Fibroblast of pulmonary artery (primary cell): ENCODE measurements at regions not wholly inside any gene's neighbourhood (a gene's known extent, or its start where the extent isn't known, plus 50 kb on each side); places are given as distances from the start of the nearest gene placed in this dataset.
A peak's percentile ranks its signal among the peaks of the same experiment; 100 is the strongest.

Source experiments
- DNase-seq: peaks from one replicate; pipeline ENCODE4 v3.0.0-alpha.2; 2010; ENCODE audit warnings: low read depth
- H3K4me3 ChIP-seq: replicated peaks from 2 replicates; pipeline ENCODE4 v1.5.1; 2011; ENCODE audit warnings: low read depth, mild to moderate bottlenecking, control low read depth, low read length, moderate library complexity
- TF ChIP-seq, protein P1 (sequence below): IDR thresholded peaks from 2 replicates; pipeline ENCODE4 v1.5.1; 2011; ENCODE audit warnings: mild to moderate bottlenecking, control low read depth, low read length, inconsistent platforms; ENCODE audit errors: missing control alignments

DNA sequence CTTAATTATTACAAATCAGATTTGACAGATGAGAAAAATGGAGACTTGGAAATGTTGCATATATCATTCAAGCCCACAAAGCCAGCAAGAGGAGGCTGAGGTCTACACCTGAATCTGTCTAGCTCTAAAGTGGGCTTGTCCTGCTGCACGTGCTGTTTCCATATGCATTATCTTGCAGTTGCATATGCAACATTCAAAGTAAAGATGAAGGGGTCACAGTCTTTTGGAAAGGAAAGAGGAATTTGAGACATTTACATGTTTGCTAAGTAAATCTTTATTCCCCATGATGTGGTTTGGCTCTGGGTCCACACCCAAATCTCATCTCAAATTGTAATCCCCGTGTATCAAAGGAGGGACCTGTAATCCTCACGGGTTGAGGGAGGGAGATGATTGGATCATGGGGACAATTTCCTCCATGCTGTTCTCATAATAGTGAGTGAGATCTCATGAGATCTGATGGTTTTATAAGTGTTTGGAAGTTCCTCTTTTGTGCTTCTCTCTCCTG lies 98.3 kb downstream of the BACH1 start:
- DNase-seq, result no peak
- TF ChIP-seq, protein P1, sequence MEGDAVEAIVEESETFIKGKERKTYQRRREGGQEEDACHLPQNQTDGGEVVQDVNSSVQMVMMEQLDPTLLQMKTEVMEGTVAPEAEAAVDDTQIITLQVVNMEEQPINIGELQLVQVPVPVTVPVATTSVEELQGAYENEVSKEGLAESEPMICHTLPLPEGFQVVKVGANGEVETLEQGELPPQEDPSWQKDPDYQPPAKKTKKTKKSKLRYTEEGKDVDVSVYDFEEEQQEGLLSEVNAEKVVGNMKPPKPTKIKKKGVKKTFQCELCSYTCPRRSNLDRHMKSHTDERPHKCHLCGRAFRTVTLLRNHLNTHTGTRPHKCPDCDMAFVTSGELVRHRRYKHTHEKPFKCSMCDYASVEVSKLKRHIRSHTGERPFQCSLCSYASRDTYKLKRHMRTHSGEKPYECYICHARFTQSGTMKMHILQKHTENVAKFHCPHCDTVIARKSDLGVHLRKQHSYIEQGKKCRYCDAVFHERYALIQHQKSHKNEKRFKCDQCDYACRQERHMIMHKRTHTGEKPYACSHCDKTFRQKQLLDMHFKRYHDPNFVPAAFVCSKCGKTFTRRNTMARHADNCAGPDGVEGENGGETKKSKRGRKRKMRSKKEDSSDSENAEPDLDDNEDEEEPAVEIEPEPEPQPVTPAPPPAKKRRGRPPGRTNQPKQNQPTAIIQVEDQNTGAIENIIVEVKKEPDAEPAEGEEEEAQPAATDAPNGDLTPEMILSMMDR, result no peak
- H3K4me3 ChIP-seq, result no peak overlapping the region

DNA sequence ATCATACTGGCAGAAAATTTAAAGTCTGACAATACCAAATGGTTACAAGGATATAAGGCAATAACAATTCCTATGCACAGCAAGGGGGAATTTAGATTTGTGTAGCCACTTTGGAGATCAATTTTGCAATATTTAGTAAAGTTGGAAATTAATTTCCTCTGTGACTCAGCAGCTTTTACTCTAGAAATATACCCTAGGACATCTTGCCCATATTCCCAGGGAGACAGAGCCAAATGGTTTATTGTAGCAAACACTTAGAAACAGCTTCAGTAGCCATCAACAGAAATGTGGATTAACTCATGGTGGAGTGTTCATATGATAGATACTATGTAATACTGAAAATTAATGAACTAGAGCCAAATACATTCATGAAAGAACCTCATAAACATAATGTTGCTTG lies 104.6 kb downstream of the BACH1 start:
- DNase-seq, result peak; percentile 32
- TF ChIP-seq, protein P1, result no peak
- no peak overlapping the region for H3K4me3 ChIP-seq

DNA sequence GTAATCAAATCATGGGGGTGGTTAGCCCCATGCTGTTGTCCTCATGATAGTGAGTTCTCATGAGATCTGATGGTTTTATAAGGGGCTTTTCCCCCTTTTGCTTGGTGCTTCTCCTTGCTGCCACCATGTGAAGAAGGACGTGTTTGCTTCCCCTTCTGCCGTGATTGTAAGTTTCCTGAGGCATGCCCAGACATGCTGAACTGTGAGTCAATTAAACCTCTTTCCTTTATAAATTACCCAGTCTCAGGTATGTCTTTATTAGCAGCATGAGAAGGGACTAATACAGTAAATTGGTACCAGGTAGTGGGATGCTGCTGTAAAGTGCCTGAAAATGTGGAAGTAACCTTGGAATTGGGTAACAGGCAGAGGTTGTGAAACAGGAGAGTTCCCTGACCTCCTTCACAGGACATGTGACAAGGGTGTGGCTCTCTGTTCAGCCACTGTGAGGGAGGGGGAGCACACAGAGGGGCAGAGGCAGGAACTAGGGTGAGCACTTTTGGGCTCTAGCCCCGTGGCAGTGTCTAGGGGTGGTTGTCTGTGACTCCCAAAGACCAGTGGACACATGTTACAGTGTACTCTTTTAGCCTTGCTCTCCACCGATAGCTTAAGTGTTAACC lies 105.3 kb downstream of the BACH1 start:
- TF ChIP-seq, protein P1, result no peak
- DNase-seq, result no peak
- H3K4me3 ChIP-seq, result no peak overlapping the region

DNA sequence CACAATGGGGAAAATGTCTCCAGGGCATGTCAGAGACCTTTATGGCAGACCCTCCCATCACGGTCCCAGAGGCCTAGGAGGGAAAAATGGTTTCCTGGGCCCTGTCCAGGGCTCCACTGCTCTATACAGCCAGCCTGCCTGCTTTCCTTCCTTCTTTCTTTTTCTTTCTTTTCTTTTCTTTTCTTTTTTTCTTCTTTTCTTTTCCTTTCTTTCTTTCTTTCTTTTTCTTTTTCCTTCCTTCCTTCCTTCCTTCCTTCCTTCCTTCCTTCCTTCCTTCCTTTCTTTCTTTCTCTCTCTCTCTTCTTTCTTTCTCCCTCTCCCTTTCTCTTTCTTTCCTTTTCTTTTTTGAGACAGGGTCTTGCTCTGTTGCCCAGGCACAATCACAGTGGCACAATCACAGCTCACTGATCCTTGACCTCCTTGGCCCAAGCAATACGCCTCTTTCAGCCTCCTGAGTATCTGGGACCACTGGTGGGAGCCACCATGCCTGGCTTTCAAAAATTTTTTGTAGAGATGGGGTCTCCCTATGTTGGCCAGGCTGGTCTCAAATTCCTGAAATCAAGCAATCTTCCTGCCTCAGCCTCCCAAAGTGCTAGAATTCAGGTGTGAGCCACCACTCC lies 106.9 kb downstream of the BACH1 start:
- TF ChIP-seq, protein P1, result no peak
- DNase-seq, result no peak
- H3K4me3 ChIP-seq, result no peak overlapping the region

DNA sequence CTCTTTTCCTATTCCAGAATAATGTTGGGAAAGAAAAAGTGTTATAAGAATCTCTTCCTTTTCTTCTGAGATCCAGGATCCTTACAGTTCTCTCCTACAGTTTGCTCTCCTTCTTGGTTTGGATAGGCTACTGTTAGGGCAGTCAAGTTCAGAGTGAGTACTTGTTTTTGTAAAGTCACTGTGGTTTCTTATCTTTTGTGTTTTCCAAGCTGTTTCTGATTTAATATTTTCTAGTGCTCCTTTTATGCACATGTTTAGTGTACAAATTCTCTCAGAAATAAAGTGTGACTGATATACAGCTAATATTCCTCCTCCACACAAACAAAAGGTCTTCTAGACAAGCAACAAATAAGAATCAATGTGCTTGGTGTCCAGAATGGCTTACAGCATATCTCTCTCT lies 107.7 kb downstream of the BACH1 start:
- no peak for DNase-seq
- TF ChIP-seq, protein P1, result no peak
- no peak overlapping the region for H3K4me3 ChIP-seq

DNA sequence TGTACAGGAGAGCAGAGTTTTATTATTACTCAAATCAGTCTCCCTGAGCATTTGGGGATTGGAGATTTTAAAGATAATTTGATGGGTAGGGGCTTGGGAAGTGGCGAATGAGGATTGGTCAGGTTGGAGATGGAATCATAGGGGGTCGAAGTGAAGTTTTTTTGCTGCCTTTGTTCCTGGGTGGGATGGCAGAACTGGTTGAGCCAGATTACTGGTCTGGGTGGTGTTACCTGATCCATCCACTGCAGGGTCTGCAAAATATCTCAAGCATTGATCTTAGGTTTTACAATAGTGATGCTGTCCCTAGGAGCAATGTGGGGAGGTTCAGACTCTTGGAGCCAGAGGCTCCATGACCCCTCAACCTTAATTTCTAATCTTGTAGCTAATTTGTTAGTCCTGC lies 108.8 kb downstream of the BACH1 start:
- no peak for DNase-seq
- TF ChIP-seq, protein P1, result no peak
- H3K4me3 ChIP-seq, result no peak overlapping the region

DNA sequence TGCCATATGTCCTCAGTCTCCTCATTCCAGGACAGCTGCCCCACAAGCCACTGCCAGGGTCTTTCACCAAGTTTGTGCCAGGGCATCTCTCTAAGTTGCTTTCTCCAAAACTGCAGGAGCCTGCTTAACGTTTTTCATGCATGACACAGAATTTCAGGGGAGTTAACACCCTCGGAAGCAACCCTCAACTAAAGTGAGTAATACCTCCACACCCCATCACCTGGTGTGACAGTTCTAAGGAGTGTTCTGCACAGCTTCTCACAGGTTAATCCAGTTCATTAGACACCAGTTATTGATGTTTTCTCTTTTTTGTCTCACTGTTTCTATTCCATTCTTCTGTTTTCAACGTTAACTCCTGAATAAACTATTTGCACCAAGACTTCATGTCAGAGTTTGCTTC lies 115.0 kb downstream of the BACH1 start:
- TF ChIP-seq, protein P1, result no peak
- no peak for DNase-seq
- no peak overlapping the region for H3K4me3 ChIP-seq
